Spinal cord (tissue), 10 donors: ENCODE measurements at regions not wholly inside any gene's neighbourhood (a gene's known extent, or its start where the extent isn't known, plus 50 kb on each side); places are given as distances from the start of the nearest gene placed in this dataset. TPM values are rescaled to one million over a fixed set of nuclear protein-coding genes. Genes with fewer than 3 reads are reported as not detected.
"Not testable (repeated sequence)": the region's sequence is repeated elsewhere in the genome, so short reads cannot be mapped to it uniquely, and the experiment has no call there.

Experiments
- DNase-seq, 6 donors: peaks; one replicate each; pipeline versions ENCODE4 v3.0.0 to v3.0.0-alpha.2; 2013 to 2015; ENCODE audit warnings: low spot score in 6 of 6, low read depth in 4 of 6
- H3K27ac ChIP-seq: one replicate; pipeline ENCODE4 v1.5.1; 2013; ENCODE audit warnings: low read depth, low read length, control low read depth
- H3K27me3 ChIP-seq: one replicate; pipeline ENCODE4 v1.6.1; 2013; ENCODE audit warnings: low read length; ENCODE audit not compliant: control insufficient read depth, insufficient read depth
- H3K36me3 ChIP-seq: one replicate; pipeline ENCODE4 v1.6.1; 2013; ENCODE audit warnings: low read length; ENCODE audit not compliant: control insufficient read depth, insufficient read depth
- H3K4me1 ChIP-seq: one replicate; pipeline ENCODE4 v1.6.1; 2013; ENCODE audit warnings: low read length; ENCODE audit not compliant: control insufficient read depth, insufficient read depth
- H3K4me3 ChIP-seq: one replicate; pipeline ENCODE4 v1.5.1; 2013; ENCODE audit warnings: low read depth, low read length, control low read depth
- H3K9me3 ChIP-seq: one replicate; pipeline ENCODE4 v1.6.1; 2013; ENCODE audit warnings: low read length; ENCODE audit not compliant: control insufficient read depth, insufficient read depth
- WGBS: methylation state at CpG from one replicate; pipeline ENCODE4 v1.1.5; 2013; ENCODE audit warnings: missing lambda C conversion rate; ENCODE audit not compliant: insufficient coverage; 5-methylcytosine and 5-hydroxymethylcytosine counted together
- small RNA-seq: library from RNA; depleted of rRNA; stranded (forward); fragments of <200 nt; gene quantifications from one replicate; pipeline ENCODE3, GENCODE V24; 2014; ENCODE audit warnings: low replicate concordance
- donor health status: healthy.

DNA sequence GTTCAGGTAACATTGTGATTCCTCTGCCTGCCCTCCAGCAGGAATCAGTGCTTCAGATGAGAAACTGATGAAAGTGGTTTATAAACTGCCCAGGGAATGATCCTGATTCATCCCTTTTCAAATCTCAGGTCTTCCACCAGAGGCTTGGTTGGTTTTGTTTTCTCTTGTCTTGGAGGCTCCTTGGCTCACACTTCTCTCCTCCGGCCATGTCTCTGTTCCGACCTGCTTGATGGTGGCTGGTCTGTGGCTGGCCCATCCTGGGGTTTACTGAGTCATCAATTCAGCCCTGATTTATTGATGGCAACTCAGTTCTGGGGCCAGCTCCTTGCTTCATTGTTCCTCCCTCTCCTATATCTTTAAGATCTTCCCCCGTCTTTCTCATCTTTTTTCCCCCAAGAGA, 56.6 kb upstream of the SLC2A1 start:
- Histone ChIP-seq H3K36me3 (no peaks in the 10 kb centered on the region), H3K27me3 (no peaks in the 10 kb centered on the region), H3K27ac (no peak overlapping the region), H3K9me3 (no peaks in the 10 kb centered on the region), H3K4me3 (no peak overlapping the region), H3K4me1 (no peaks in the 10 kb centered on the region)
- 88% methylated on average over 3 of the region's 3 CpGs for WGBS
- DNase-seq, result no peak

GRCh38 chr1:43014579-43014978, 55.9 kb upstream of the SLC2A1 start:
- H3K27me3 ChIP-seq, H3K27ac ChIP-seq, H3K4me3 ChIP-seq, H3K36me3 ChIP-seq, H3K4me1 ChIP-seq, DNase-seq, H3K9me3 ChIP-seq: not testable (repeated sequence)
- 97% methylated on average over 10 of the region's 10 CpGs for WGBS

DNA sequence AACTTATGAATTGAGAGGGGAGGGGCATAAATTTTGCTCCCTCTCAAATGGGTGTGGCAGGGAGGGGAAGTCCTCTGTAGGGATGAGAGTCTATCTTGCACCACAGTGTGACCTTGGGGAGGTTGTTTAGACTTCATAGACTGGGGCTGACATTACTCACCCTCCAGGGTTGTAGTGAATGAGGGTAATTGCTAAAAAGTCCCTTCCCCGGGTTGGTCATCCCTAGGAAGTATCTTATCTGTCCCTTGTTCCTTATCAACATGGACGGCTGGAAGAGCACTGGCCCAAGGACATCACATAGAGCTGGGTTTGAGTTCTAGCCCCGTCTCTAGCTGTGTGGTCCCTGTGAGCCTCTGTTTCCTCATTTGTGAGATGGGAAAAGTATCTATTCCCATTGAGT, 52.4 kb upstream of the SLC2A1 start:
- no peak overlapping the region for H3K4me3 ChIP-seq
- H3K27ac ChIP-seq, result no peak overlapping the region
- 90% methylated on average over 3 of the region's 3 CpGs for WGBS
- no peaks in the 10 kb centered on the region for H3K36me3 ChIP-seq
- no peaks in the 10 kb centered on the region for H3K9me3 ChIP-seq
- no peak for DNase-seq
- peaks cover 6% of the 10 kb centered on the region for H3K27me3 ChIP-seq
- H3K4me1 ChIP-seq, result peaks cover 26% of the 10 kb centered on the region

GRCh38 chr1:43009274-43009673, 50.6 kb upstream of the SLC2A1 start:
- Histone ChIP-seq H3K27ac (no peak overlapping the region), H3K4me1 (peaks cover 32% of the 10 kb centered on the region)

DNA sequence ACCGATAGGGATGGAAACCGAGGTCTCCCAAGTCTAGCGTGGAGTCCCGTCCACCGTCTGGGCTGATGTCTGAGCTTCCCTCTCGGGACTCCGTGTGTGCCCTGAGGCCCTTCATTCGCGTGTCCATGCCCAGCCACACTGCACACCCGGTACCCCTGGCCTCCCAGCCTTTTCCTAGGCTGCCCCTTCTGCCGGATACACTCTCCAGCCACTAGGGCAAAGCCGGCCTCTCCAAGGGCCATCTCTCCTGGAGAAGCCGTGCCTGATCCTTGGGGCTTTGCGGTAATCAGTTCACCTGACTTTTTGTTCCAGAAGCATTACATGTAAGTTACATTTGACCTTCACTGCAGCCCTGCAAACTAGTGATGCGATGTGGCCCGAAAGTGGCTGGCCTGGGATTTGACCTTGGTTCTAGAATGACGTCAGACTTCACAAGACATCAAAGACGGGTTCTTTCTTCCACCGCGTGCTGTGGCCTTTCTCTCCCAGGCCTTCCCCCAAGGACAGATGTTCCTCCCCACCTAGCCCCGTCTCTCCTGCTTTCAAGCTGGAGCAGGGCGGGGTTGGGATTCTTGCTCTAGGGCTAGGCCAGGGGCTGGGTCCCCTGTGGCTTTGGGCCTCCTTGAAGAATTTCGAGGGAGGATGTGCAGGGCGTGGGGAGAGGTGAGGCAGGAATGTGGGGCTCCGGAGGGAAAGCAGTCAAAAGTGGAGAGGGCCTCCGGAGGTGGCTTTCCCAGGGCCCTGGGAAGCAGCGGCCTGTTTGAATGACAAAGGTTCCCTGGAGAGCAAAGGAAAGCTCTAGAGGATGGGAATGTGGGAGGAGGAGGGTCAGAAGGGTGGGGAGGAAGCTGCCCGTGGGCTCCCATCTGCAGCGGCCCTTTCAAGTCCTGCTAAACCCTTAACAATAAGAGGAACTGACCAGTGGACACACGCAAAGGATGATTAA, 49.7 kb upstream of the SLC2A1 start:
- Histone ChIP-seq H3K27ac (peak overlapping the region; percentile 67), H3K4me3 (no peak overlapping the region), H3K4me1 (peaks cover 32% of the 10 kb centered on the region), H3K9me3 (no peaks in the 10 kb centered on the region), H3K36me3 (no peaks in the 10 kb centered on the region), H3K27me3 (peaks cover 6% of the 10 kb centered on the region)
- WGBS, result 49% methylated on average over 25 of the region's 30 CpGs
- peak in 1 of 6 donors; percentile 15 for DNase-seq

More at GRCh38 chr1:43009274-43009673, 50.6 kb upstream of the SLC2A1 start:
- peaks cover 6% of the 10 kb centered on the region for H3K27me3 ChIP-seq
- DNase-seq, result peak in 1 of 6 donors; percentile 61
- WGBS, result no CpG with 5 or more reads among the region's 2 CpGs
- no peak overlapping the region for H3K4me3 ChIP-seq
- no peaks in the 10 kb centered on the region for H3K9me3 ChIP-seq
- no peaks in the 10 kb centered on the region for H3K36me3 ChIP-seq

Small RNA genes lying in the stretch of these regions (small RNA-seq; reads per million reads assigned to genes)
- gene RF00026, result not detected
